ENCODE measurements at regions not wholly inside any gene's neighbourhood (a gene's known extent, or its start where the extent isn't known, plus 50 kb on each side); places are given as distances from the start of the nearest gene placed in this dataset.

DNA sequence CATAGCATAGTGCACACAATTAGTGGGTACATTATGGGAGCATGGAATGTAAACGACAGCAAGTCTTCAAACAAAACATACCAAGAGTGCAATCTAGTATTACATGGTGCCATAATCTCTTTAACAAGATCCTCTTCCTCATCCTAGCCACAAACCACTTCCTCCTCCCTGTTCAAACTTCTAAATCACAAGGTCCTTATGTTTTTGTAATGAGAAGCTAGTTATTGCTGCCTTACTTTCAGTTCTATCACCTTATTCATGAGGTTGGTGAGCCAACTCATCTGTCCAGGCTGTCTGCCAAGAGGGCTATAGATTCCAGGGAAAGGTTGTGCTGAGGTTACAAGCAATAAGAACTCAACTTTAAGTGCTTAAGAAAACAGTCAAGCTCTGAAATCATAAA, 195.4 kb upstream of the ARHGAP20 start (continued):
- TF ChIP-seq, protein P1, sequence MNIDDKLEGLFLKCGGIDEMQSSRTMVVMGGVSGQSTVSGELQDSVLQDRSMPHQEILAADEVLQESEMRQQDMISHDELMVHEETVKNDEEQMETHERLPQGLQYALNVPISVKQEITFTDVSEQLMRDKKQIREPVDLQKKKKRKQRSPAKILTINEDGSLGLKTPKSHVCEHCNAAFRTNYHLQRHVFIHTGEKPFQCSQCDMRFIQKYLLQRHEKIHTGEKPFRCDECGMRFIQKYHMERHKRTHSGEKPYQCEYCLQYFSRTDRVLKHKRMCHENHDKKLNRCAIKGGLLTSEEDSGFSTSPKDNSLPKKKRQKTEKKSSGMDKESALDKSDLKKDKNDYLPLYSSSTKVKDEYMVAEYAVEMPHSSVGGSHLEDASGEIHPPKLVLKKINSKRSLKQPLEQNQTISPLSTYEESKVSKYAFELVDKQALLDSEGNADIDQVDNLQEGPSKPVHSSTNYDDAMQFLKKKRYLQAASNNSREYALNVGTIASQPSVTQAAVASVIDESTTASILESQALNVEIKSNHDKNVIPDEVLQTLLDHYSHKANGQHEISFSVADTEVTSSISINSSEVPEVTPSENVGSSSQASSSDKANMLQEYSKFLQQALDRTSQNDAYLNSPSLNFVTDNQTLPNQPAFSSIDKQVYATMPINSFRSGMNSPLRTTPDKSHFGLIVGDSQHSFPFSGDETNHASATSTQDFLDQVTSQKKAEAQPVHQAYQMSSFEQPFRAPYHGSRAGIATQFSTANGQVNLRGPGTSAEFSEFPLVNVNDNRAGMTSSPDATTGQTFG (tag by site-specific recombination; IDR thresholded peaks at IDR 0.05; ENCODE audit: borderline replicate concordance), result no peak
- TF ChIP-seq, protein P2, sequence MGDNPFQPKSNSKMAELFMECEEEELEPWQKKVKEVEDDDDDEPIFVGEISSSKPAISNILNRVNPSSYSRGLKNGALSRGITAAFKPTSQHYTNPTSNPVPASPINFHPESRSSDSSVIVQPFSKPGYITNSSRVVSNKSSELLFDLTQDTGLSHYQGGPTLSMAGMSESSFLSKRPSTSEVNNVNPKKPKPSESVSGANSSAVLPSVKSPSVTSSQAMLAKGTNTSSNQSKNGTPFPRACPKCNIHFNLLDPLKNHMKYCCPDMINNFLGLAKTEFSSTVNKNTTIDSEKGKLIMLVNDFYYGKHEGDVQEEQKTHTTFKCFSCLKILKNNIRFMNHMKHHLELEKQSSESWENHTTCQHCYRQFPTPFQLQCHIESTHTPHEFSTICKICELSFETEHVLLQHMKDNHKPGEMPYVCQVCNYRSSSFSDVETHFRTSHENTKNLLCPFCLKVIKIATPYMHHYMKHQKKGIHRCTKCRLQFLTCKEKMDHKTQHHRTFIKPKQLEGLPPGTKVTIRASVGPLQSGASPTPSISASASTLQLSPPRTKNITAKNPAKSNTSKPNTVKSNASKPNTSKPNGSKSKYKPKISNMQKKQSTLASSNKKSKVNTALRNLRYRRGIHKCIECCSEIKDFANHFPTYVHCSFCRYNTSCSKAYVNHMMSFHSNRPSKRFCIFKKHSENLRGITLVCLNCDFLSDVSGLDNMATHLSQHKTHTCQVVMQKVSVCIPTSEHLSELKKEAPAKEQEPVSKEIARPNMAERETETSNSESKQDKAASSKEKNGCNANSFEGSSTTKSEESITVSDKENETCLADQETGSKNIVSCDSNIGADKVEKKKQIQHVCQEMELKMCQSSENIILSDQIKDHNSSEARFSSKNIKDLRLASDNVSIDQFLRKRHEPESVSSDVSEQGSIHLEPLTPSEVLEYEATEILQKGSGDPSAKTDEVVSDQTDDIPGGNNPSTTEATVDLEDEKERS (tag by site-specific recombination; IDR thresholded peaks at IDR 0.05), result no peak
- TF ChIP-seq ZNF571 (tag by site-specific recombination; IDR thresholded peaks at IDR 0.05) (no peak), ZNF776 (tag by site-specific recombination; IDR thresholded peaks at IDR 0.05; ENCODE audit: borderline replicate concordance) (no peak), ZNF596 (tag by site-specific recombination; IDR thresholded peaks at IDR 0.05) (no peak), TRIM28 (IDR thresholded peaks at IDR 0.05; ENCODE audit: borderline replicate concordance, low read length) (peak; percentile 59; the same call in 1 of the 2 replicates), ZNF473 (tag by site-specific recombination; IDR thresholded peaks at IDR 0.05) (no peak), PRDM1 (tag by site-specific recombination; IDR thresholded peaks at IDR 0.05) (no peak), ZNF664 (tag by site-specific recombination; IDR thresholded peaks at IDR 0.05) (no peak), ZNF423 (tag by site-specific recombination; IDR thresholded peaks at IDR 0.05) (no peak), SP3 (tag by site-specific recombination; IDR thresholded peaks at IDR 0.05) (no peak), WT1 (tag by site-specific recombination; IDR thresholded peaks at IDR 0.05) (peak; percentile 77), FEZF1 (tag by site-specific recombination; IDR thresholded peaks at IDR 0.05) (peak; percentile 69; the same call in 1 of the 2 replicates), GLIS1 (tag by site-specific recombination; IDR thresholded peaks at IDR 0.05) (0 out of 2 replicates have a peak, but pooled peaks have one; percentile 17), ZNF394 (tag by site-specific recombination; IDR thresholded peaks at IDR 0.05; ENCODE audit: borderline replicate concordance) (0 out of 2 replicates have a peak, but pooled peaks have one; percentile 14), ZFP69B (tag by site-specific recombination; IDR thresholded peaks at IDR 0.05) (no peak), ZNF768 (tag by site-specific recombination; IDR thresholded peaks at IDR 0.05) (no peak), ZNF112 (tag by site-specific recombination; IDR thresholded peaks at IDR 0.05) (no peak), ZNF214 (tag by site-specific recombination; IDR thresholded peaks at IDR 0.05; ENCODE audit: borderline replicate concordance) (no peak), ZNF629 (tag by site-specific recombination; IDR thresholded peaks at IDR 0.05) (peak; percentile 30; the same call in 1 of the 2 replicates)
- TF ChIP-seq, protein P3, sequence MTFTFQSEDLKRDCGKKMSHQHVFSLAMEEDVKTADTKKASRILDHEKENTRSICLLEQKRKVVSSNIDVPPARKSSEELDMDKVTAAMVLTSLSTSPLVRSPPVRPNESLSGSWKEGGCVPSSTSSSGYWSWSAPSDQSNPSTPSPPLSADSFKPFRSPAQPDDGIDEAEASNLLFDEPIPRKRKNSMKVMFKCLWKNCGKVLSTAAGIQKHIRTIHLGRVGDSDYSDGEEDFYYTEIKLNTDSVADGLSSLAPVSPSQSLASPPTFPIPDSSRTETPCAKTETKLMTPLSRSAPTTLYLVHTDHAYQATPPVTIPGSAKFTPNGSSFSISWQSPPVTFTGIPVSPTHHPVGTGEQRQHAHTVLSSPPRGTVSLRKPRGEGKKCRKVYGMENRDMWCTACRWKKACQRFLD (tag by site-specific recombination; IDR thresholded peaks at IDR 0.05), result no peak

DNA sequence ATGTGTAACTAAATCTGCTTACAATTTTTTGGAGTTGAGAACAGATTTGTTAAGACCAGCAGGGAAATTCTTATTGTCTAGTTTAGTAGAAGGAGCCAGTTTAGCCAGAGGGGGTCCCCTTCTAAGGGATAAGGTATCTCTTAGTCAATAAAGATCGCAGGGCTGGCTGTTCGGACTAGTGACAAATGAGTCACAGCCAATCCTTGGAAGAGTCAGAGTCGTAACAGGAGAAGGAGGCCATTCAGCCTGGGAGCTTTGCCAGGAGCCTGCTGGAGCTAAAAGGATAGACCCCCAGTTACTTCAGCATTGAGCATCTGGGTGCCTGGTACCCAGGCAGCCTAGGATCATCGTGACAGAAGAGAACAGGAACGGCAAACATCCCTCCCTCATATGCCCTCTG, 191.6 kb upstream of the ARHGAP20 start:
- H3K4me3 ChIP-seq (ENCODE audit: low read depth, low read length), result no peak overlapping the region
- H3K36me3 ChIP-seq (ENCODE audit: control insufficient read depth in 2 of 2, insufficient read depth in 1 of 2, low read length in 2 of 2), result no peaks in the 10 kb centered on the region
- no peaks in the 10 kb centered on the region for H3K9me3 ChIP-seq (ENCODE audit: control insufficient read depth, insufficient read depth, low read depth, low read length)
- H3K4me1 ChIP-seq (ENCODE audit: control insufficient read depth, insufficient read depth, low read length), result peaks cover 5% of the 10 kb centered on the region; the same call in 1 of the 2 replicates
- ChIA-PET POLR2A (no interaction called here), CTCF (no interaction called here)
- no peak overlapping the region for H3K27ac ChIP-seq (ENCODE audit: extremely low read depth, low read depth, low read length)
- TF ChIP-seq ZNF174 (tag by site-specific recombination; IDR thresholded peaks at IDR 0.05) (no peak), ZNF121 (tag by site-specific recombination; IDR thresholded peaks at IDR 0.05) (no peak), ZNF629 (tag by site-specific recombination; IDR thresholded peaks at IDR 0.05) (0 out of 2 replicates have a peak, but pooled peaks have one; percentile 19), ZSCAN16 (tag by site-specific recombination; IDR thresholded peaks at IDR 0.05) (no peak)
- TF ChIP-seq, protein P4, sequence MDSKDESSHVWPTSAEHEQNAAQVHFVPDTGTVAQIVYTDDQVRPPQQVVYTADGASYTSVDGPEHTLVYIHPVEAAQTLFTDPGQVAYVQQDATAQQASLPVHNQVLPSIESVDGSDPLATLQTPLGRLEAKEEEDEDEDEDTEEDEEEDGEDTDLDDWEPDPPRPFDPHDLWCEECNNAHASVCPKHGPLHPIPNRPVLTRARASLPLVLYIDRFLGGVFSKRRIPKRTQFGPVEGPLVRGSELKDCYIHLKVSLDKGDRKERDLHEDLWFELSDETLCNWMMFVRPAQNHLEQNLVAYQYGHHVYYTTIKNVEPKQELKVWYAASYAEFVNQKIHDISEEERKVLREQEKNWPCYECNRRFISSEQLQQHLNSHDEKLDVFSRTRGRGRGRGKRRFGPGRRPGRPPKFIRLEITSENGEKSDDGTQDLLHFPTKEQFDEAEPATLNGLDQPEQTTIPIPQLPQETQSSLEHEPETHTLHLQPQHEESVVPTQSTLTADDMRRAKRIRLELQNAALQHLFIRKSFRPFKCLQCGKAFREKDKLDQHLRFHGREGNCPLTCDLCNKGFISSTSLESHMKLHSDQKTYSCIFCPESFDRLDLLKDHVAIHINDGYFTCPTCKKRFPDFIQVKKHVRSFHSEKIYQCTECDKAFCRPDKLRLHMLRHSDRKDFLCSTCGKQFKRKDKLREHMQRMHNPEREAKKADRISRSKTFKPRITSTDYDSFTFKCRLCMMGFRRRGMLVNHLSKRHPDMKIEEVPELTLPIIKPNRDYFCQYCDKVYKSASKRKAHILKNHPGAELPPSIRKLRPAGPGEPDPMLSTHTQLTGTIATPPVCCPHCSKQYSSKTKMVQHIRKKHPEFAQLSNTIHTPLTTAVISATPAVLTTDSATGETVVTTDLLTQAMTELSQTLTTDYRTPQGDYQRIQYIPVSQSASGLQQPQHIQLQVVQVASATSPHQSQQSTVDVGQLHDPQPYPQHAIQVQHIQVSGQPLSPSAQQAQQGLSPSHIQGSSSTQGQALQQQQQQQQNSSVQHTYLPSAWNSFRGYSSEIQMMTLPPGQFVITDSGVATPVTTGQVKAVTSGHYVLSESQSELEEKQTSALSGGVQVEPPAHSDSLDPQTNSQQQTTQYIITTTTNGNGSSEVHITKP (tag by site-specific recombination; IDR thresholded peaks at IDR 0.05), result 0 out of 2 replicates have a peak, but pooled peaks have one; percentile 17
